ENCODE measurements at regions not wholly inside any gene's neighbourhood (a gene's known extent, or its start where the extent isn't known, plus 50 kb on each side); places are given as distances from the start of the nearest gene placed in this dataset.

- TF ChIP-seq CTCF (conservative IDR thresholded peaks at IDR 0.05; ENCODE audit: low read depth, low read length) = peak; percentile 79
- no peak for TF ChIP-seq EZH2 (IDR thresholded peaks at IDR 0.05; ENCODE audit: low read length, unreplicated experiment)
Observed at GRCh38 chr6:2505624-2506023, 245.1 kb downstream of the MYLK4 start.

Measured in PC-3 (cell line).